ENCODE measurements at regions not wholly inside any gene's neighbourhood (a gene's known extent, or its start where the extent isn't known, plus 50 kb on each side); places are given as distances from the start of the nearest gene placed in this dataset.
A peak's percentile ranks its signal among the peaks of the same experiment; 100 is the strongest.

DNA sequence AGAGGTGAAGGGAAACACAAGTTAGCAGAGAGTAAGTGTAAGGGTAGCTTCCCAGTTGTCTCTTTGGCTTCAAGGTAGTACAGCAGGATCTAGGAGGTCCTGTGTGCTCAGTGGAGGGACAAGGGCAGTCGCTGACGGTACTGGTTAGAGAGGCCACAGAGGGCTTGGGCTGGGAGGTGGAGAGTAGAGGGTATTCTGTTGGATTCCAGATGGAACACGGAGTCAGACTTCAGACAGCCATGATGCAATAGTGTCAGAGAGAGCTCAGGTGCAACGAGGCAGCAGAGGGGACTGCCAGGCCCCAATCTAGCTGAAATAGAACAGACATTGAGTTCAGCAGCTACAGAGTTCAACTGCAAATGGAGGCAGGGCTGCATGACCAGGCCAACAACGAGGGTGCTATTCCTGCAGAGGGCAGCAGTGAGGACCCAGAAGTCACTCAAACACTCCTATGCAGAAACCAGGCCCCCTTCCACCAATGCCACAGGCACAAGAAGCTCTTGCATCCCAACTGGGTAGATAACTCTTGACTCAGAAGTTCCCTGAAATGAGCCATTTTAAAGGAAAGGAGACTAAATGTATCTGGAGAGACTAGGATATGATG is 325.0 kb upstream of the ESRRG start:
- TF ChIP-seq POLR2AphosphoS5 (IDR thresholded peaks at IDR 0.05) (no peak), EP300 (IDR thresholded peaks at IDR 0.05; ENCODE audit: low read depth) (no peak), POLR2A (IDR thresholded peaks at IDR 0.05) (no peak)
- TF ChIP-seq, protein P1, sequence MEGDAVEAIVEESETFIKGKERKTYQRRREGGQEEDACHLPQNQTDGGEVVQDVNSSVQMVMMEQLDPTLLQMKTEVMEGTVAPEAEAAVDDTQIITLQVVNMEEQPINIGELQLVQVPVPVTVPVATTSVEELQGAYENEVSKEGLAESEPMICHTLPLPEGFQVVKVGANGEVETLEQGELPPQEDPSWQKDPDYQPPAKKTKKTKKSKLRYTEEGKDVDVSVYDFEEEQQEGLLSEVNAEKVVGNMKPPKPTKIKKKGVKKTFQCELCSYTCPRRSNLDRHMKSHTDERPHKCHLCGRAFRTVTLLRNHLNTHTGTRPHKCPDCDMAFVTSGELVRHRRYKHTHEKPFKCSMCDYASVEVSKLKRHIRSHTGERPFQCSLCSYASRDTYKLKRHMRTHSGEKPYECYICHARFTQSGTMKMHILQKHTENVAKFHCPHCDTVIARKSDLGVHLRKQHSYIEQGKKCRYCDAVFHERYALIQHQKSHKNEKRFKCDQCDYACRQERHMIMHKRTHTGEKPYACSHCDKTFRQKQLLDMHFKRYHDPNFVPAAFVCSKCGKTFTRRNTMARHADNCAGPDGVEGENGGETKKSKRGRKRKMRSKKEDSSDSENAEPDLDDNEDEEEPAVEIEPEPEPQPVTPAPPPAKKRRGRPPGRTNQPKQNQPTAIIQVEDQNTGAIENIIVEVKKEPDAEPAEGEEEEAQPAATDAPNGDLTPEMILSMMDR (IDR thresholded peaks at IDR 0.05) = peak in 2 of 5 experiments; percentile 6 to 14
